ENCODE measurements at regions not wholly inside any gene's neighbourhood (a gene's known extent, or its start where the extent isn't known, plus 50 kb on each side); places are given as distances from the start of the nearest gene placed in this dataset.

GRCh38 chr14:65224799-65225198 lies 122.5 kb upstream of the MAX start:
- DNase-seq (ENCODE audit: low read depth in 2 of 2) = no peak

- no peak for DNase-seq (ENCODE audit: low read depth in 2 of 2)
These were observed 123.2 kb upstream of the MAX start for GRCh38 chr14:65225299-65226159.

- DNase-seq (ENCODE audit: low read depth in 2 of 2) = no peak
These were observed 124.7 kb upstream of the MAX start for GRCh38 chr14:65226824-65227604.

GRCh38 chr14:65228436-65228835 lies 126.1 kb upstream of the MAX start:
- DNase-seq (ENCODE audit: low read depth in 2 of 2) = no peak

DNA sequence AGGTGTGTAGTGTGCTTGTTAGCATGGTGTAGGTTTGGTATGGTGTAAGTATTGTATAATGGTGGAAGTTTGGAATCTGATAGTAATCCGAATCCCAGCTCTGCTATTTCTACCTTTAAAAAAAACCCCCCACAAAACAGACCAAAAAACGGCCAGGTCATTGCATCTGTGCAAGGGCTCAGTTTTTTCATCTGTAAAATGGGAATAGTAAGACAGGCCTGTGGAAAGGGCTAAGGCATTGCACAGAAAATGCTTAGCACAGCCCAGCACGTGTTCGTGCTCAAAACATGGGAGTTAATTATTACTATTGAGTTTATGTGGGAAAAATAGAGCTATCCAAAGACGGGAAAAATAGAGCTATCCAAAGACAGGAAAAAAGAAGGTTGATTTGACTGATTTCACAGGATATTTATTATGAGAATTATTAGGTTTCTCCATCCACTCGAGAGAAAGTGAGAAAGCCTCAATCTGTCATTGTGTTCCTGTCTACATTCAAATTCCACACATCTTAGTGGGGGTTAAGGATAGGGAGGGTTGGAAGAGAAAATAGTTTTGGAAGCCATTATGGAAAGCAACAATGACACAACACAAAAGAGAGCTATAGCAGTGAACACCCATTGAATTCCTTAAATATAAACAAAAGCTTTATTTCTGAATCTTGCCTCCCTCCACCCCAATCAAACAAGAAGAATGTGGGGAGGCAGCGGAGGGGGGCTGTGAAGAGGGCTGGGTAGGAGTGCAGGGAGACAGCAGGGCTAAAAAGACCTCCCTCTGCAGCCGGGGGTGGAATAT lies 126.8 kb upstream of the MAX start:
- no peak for DNase-seq (ENCODE audit: low read depth in 2 of 2)

DNA sequence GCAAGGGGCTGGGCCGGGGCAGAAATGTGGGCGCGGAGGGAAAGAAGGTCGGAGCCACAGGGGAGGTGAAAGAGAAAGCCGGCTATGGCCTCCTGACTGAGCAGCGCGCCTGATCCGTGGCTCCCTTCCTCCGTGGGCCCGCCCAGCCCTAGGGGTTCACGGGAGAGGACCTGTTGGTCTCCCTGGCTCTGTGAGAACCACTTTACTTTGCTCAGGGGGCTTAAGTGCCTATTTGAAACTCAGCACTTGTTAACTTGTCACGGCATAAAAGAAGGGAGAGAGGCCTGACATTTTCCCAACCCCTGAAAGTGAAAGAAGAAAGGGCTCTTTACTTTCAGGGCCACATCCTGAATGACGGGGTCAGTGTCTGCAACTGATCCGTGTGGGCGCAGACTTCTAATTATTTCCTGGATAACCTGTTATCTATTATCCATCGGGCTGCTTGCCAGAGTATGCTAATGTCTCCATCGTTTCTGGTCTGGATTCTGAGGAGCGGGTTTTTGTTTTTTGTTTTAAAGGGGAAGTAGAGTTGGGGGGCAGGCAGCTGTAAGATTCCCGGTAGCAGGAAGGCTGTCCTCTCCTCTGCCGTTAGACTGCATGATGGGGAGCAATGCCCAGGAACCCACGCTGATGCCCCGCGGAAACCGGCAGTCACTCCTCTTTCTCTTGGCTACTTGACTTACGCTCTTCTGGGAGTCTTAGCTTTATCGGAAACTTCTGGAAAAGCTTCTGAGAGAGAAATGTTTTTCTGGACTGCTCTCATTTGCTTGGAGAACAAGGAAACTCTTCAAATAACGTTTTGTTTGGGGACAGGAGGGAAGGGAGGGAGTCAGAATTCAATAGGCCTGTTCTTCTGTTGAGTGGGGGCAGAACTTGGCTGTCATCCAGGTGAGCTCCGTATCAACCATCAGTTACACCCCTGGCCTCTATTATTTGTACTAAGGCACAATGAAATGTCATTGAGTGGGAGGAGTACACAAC lies 127.7 kb upstream of the MAX start:
- peak in 1 of 2 experiments; percentile 52 for DNase-seq (ENCODE audit: low read depth in 2 of 2)

DNA sequence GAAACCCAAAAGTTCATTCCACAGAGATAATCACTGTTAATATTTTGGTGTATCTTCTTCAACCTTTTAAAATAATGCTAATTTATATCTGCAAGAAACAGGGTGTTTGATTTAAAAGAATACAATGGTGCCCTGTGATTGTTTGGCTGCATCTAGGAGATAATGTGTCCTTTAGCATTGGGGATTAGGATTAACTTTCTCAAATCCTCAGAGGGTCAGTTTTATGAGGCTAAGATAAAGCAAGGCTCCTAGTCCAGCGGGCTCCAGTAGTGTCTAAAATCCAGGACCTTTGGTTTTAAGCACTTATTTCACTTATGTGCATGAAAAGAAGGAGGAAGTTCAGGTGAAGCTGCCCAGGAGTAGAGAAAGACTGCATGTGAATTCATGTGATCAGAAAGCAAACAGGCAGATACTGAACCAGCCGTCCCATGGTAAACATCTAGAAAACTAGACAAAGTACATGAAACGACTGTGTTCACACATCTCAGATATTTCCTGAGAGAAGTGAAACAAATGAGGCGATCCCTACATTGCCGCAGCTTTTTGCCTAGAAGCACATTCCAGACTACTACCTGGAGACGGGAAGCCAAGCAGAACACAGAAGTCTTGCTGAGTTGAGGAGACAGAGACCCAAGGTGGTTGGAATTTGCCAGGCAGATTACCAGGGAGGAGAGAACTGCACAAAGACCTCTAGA lies 129.1 kb upstream of the MAX start:
- DNase-seq (ENCODE audit: low read depth in 2 of 2) = no peak

- no peak for DNase-seq (ENCODE audit: low read depth in 2 of 2)
These were observed 132.5 kb upstream of the MAX start for GRCh38 chr14:65234752-65235361.

DNA sequence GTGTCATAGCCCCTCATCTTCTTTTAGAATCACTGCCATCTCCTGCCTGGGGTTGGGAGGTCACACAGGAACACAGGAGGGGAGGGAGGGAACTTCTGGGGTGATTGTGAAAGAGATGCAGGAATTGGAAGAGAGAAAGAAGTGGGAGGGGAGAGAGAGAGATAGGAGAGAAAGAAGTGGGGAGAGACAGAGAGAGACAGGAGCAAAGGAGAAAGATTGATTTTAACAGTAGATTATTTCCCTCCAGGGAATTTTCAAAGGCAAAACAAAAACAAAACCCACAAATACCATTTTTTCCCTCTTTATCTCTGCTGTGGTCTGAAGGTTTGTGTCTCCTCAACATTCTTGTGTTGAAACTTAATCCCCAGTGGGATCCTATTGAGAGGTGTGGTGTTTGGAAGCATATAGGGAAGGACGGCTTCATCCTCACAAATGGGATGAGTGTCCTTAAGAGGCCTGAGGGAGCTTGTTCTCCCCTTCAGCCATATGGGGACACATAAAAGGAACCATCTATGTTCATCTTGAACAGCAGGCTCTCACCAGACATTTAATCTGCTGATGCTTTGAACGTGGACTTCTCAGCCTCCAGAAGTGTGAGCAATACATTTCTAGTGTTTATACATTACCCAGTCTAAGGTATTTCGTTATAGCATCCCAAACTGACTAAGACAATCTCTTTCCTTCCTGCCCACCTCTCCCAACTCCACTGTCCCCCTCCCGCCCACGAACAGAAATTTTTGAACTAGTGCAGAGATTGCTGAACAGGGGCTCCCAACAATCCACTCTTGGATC lies 134.9 kb upstream of the MAX start:
- DNase-seq (ENCODE audit: low read depth in 2 of 2) = peak in 1 of 2 experiments; percentile 50

- DNase-seq (ENCODE audit: low read depth in 2 of 2) = no peak
These were observed 135.6 kb upstream of the MAX start for GRCh38 chr14:65237941-65238340.

GRCh38 chr14:65238456-65238855 lies 136.1 kb upstream of the MAX start:
- DNase-seq (ENCODE audit: low read depth in 2 of 2) = no peak

GRCh38 chr14:65239143-65239937 lies 137.0 kb upstream of the MAX start:
- DNase-seq (ENCODE audit: low read depth in 2 of 2) = peak in 1 of 2 experiments; percentile 56

GRCh38 chr14:65239938-65240296 lies 137.6 kb upstream of the MAX start:
- no peak for DNase-seq (ENCODE audit: low read depth in 2 of 2)

- DNase-seq (ENCODE audit: low read depth in 2 of 2) = no peak
These were observed 138.9 kb upstream of the MAX start for GRCh38 chr14:65241125-65241752.

DNA sequence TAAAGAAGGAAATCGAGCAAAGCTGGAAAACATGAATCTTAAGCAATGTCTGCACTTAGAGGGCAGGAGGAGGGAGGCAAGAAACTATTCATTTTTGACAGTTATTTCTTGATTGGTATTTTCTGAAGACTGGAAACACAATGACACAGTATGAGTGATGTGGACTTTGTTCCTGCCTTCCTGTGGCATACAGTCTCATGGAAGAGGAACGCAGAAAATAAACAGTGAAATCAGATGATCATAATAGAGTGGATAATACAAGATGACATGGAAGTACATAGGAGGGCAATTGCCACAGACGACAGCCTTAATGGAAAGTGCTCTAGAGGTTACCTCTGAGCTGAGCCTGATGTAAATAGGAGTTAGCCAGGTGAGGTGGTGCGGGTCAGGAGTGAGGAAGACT lies 140.4 kb upstream of the MAX start:
- no peak for DNase-seq (ENCODE audit: low read depth in 2 of 2)

DNA sequence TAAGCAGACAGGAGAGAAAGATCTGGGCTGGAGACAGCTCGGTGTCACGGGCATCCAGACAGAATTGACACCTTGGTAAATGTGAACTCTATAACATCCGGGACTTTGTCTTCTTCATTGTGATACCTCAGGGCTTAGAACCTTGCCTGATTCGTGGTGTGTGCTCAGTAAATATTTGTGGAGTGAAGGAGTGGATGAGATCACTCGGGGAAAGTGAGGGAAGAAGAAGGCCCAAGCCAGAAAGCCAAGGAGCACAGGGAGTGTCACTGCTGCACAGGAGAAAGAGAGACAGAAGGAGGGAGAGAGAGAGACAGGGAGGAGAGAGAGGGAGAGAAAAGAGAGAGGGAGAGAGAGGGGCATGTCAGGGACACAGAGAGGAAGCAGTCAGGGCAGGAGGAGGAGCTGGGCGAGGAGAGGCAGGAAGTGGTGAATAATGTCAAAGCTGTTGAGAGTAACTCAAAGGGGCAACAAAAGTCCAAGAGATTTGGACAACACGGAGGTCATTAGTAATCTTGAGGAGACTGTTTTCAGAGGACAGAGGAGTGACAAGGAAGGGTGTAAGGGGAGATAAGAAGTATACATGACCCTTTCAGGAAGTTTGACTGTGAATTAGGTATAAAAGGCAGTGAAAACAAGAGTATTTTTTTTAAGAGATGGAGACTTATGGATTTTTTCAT lies 141.6 kb upstream of the MAX start:
- DNase-seq (ENCODE audit: low read depth in 2 of 2) = no peak

GRCh38 chr14:65249471-65250161 lies 147.3 kb upstream of the MAX start:
- DNase-seq (ENCODE audit: low read depth in 2 of 2) = no peak

All from fibroblast of skin of left quadriceps (primary cell).